K562 (cell line): ENCODE measurements at regions not wholly inside any gene's neighbourhood (a gene's known extent, or its start where the extent isn't known, plus 50 kb on each side); places are given as distances from the start of the nearest gene placed in this dataset.

Source experiments
- ELF2 ChIP-seq: fragments of 250-450 bp; sonication (Bioruptor Pico); IDR thresholded peaks from 2 replicates; pipeline ENCODE4 v1.5.0; 2021; ENCODE audit warnings: mild to moderate bottlenecking
- HDGF ChIP-seq: fragments of 450-650 bp; IDR thresholded peaks from 2 replicates; pipeline ENCODE4 v1.6.1; 2016
- HNRNPL ChIP-seq: fragments of 200-400 bp; formaldehyde crosslinking; IDR thresholded peaks from 2 replicates; pipeline ENCODE4 v1.6.1; 2017; ENCODE audit warnings: low read depth, mild to moderate bottlenecking, low read length
- IRF1 ChIP-seq: sonication (generic); formaldehyde crosslinking; IDR thresholded peaks from 2 replicates; pipeline ENCODE4 v1.8.0; 2022; ENCODE audit warnings: missing genetic modification reagents, mild to moderate bottlenecking, borderline replicate concordance
- MEF2D ChIP-seq: conservative IDR thresholded peaks from 2 replicates; pipeline ENCODE4 v1.6.1; 2016; ENCODE audit warnings: low read depth, missing genetic modification characterization, missing compliant biosample characterization
- NR2C2 ChIP-seq, 2 experiments: fragments of 200-800 bp in 1 of 2; sonication (Bioruptor generic) in 1 of 2; sonication (generic) in 1 of 2; formaldehyde crosslinking in 1 of 2; IDR thresholded peaks; 2 replicates each; pipeline versions ENCODE4 v1.6.1 to v1.8.0; 2016 to 2022; ENCODE audit warnings: mild to moderate bottlenecking in 1 of 2, missing compliant biosample characterization in 1 of 2, missing genetic modification characterization in 1 of 2, missing genetic modification reagents in 1 of 2
- RREB1 ChIP-seq: fragments of 250-450 bp; sonication (Bioruptor Pico); IDR thresholded peaks from 2 replicates; pipeline ENCODE4 v1.4.0; 2020
- SP1 ChIP-seq: sonication (generic); formaldehyde crosslinking; IDR thresholded peaks from 2 replicates; pipeline ENCODE4 v1.8.1; 2022; ENCODE audit warnings: mild to moderate bottlenecking, missing genetic modification reagents

GRCh38 chr2:104545055-104545454 lies 308.9 kb upstream of the POU3F3 start (continued):
- no peak for TF ChIP-seq RREB1 (CRISPR knock-in tag)
- no peak for TF ChIP-seq HNRNPL
- no peak for TF ChIP-seq HDGF
- no peak for TF ChIP-seq MEF2D (tag)
- TF ChIP-seq SP1 (CRISPR knock-in tag) = no peak
- no peak for TF ChIP-seq NR2C2 (CRISPR knock-in tag; IDR thresholded peaks at IDR 0.05)
- no peak for TF ChIP-seq NR2C2 (tag; IDR thresholded peaks at IDR 0.05)
- TF ChIP-seq IRF1 (CRISPR knock-in tag) = no peak
- TF ChIP-seq ELF2 (CRISPR knock-in tag) = no peak
